ENCODE measurements at regions not wholly inside any gene's neighbourhood (a gene's known extent, or its start where the extent isn't known, plus 50 kb on each side); places are given as distances from the start of the nearest gene placed in this dataset.

- Mint-ChIP-seq H3K36me3 (ENCODE audit: insufficient read depth) (peaks cover 2% of the 10 kb centered on the region), H3K27me3 (peaks cover 28% of the 10 kb centered on the region), H3K9me3 (no peaks in the 10 kb centered on the region), H3K4me3 (no peak overlapping the region), H3K27ac (ENCODE audit: low read depth) (no peak overlapping the region), H3K4me1 (no peaks in the 10 kb centered on the region)
- DNase-seq (ENCODE audit: low spot score in 2 of 2) (no peak), ATAC-seq (replicated peaks; ENCODE audit: extremely low read depth, poor library complexity, severe bottlenecking) (no peak)
Observed at GRCh38 chr6:154561750-154562149, 51.3 kb upstream of the CNKSR3 start.

- no peak overlapping the region for H3K27ac Mint-ChIP-seq (ENCODE audit: low read depth)
- no peaks in the 10 kb centered on the region for H3K9me3 Mint-ChIP-seq
- DNase-seq (ENCODE audit: low spot score in 2 of 2) (no peak), ATAC-seq (replicated peaks; ENCODE audit: extremely low read depth, poor library complexity, severe bottlenecking) (no peak)
- no peaks in the 10 kb centered on the region for H3K4me1 Mint-ChIP-seq
- no peak overlapping the region for H3K4me3 Mint-ChIP-seq
- H3K36me3 Mint-ChIP-seq (ENCODE audit: insufficient read depth), result no peaks in the 10 kb centered on the region
- H3K27me3 Mint-ChIP-seq, result peaks cover 24% of the 10 kb centered on the region
Observed at GRCh38 chr6:154565331-154565730, 54.8 kb upstream of the CNKSR3 start.

DNA sequence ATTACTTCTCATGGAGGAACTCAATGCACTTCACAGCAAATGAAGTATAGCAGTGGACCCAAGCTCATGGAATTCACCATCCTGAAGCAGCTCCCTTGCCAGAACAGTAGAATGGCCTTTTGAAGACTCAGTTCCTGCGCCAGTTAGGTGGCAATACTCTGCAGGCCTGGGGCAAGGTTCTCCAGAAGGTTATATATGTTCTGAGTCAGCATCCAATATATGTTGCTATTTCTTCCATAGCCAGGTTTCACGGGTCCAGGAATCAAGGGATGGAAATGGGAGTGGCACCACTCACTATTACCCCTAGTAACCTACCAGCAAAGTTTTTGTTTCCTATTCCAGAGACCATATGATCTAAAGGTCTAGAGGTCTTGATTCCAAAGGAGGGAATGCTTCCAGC is 56.4 kb upstream of the CNKSR3 start:
- ATAC-seq (replicated peaks; ENCODE audit: extremely low read depth, poor library complexity, severe bottlenecking), result no peak
- Mint-ChIP-seq H3K4me3 (no peak overlapping the region), H3K36me3 (ENCODE audit: insufficient read depth) (no peaks in the 10 kb centered on the region), H3K9me3 (no peaks in the 10 kb centered on the region), H3K4me1 (no peaks in the 10 kb centered on the region), H3K27ac (ENCODE audit: low read depth) (no peak overlapping the region), H3K27me3 (peaks cover 15% of the 10 kb centered on the region)
- DNase-seq (ENCODE audit: low spot score in 2 of 2), result no peak

GRCh38 chr6:154567695-154568220 is 57.3 kb upstream of the CNKSR3 start:
- no peaks in the 10 kb centered on the region for H3K4me1 Mint-ChIP-seq
- ATAC-seq (replicated peaks; ENCODE audit: extremely low read depth, poor library complexity, severe bottlenecking) (no peak), DNase-seq (ENCODE audit: low spot score in 2 of 2) (no peak)
- H3K9me3 Mint-ChIP-seq, result no peaks in the 10 kb centered on the region
- no peaks in the 10 kb centered on the region for H3K36me3 Mint-ChIP-seq (ENCODE audit: insufficient read depth)
- no peak overlapping the region for H3K4me3 Mint-ChIP-seq
- H3K27ac Mint-ChIP-seq (ENCODE audit: low read depth), result no peak overlapping the region
- H3K27me3 Mint-ChIP-seq, result peaks cover 15% of the 10 kb centered on the region

GRCh38 chr6:154569156-154569862 is 58.8 kb upstream of the CNKSR3 start:
- no peak overlapping the region for H3K4me3 Mint-ChIP-seq
- ATAC-seq (replicated peaks; ENCODE audit: extremely low read depth, poor library complexity, severe bottlenecking) (no peak), DNase-seq (ENCODE audit: low spot score in 2 of 2) (no peak)
- H3K9me3 Mint-ChIP-seq, result no peaks in the 10 kb centered on the region
- no peaks in the 10 kb centered on the region for H3K4me1 Mint-ChIP-seq
- peaks cover 14% of the 10 kb centered on the region for H3K27me3 Mint-ChIP-seq
- H3K36me3 Mint-ChIP-seq (ENCODE audit: insufficient read depth), result no peaks in the 10 kb centered on the region
- H3K27ac Mint-ChIP-seq (ENCODE audit: low read depth), result no peak overlapping the region

- ATAC-seq (replicated peaks; ENCODE audit: extremely low read depth, poor library complexity, severe bottlenecking) (no peak), DNase-seq (ENCODE audit: low spot score in 2 of 2) (no peak)
- Mint-ChIP-seq H3K4me1 (no peaks in the 10 kb centered on the region), H3K27me3 (peaks cover 14% of the 10 kb centered on the region), H3K36me3 (ENCODE audit: insufficient read depth) (no peaks in the 10 kb centered on the region), H3K9me3 (no peaks in the 10 kb centered on the region), H3K27ac (ENCODE audit: low read depth) (no peak overlapping the region), H3K4me3 (no peak overlapping the region)
Observed at GRCh38 chr6:154570505-154570904, 60.0 kb upstream of the CNKSR3 start.

DNA sequence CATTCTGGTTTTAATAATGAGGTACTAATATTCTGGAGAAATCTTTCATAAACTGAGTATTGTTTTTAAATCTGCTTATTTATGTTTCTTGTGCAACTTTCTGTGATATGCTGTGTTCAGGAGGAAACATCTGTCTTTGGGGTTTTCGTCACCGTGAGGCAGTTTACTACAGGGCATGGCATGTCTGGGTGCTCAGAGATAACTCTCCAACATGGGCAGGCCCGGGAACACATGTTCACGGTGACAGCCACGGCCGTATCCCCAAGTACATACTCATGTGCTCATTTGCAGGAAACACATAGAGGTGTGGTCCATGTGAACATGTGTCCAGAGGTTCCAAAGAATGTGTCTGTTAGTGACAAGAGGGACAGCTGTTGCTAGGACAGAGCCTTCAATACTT is 62.1 kb upstream of the CNKSR3 start:
- no peak for ATAC-seq (replicated peaks; ENCODE audit: extremely low read depth, poor library complexity, severe bottlenecking)
- Mint-ChIP-seq H3K27ac (ENCODE audit: low read depth) (no peak overlapping the region), H3K4me1 (no peaks in the 10 kb centered on the region), H3K27me3 (peaks cover 23% of the 10 kb centered on the region), H3K36me3 (ENCODE audit: insufficient read depth) (no peaks in the 10 kb centered on the region), H3K4me3 (no peak overlapping the region), H3K9me3 (no peaks in the 10 kb centered on the region)
- DNase-seq (ENCODE audit: low spot score in 2 of 2), result no peak

- Mint-ChIP-seq H3K9me3 (peaks cover 7% of the 10 kb centered on the region), H3K4me1 (no peaks in the 10 kb centered on the region), H3K27me3 (peaks cover 20% of the 10 kb centered on the region), H3K4me3 (no peak overlapping the region), H3K36me3 (ENCODE audit: insufficient read depth) (no peaks in the 10 kb centered on the region), H3K27ac (ENCODE audit: low read depth) (no peak overlapping the region)
- DNase-seq (ENCODE audit: low spot score in 2 of 2) (no peak), ATAC-seq (replicated peaks; ENCODE audit: extremely low read depth, poor library complexity, severe bottlenecking) (no peak)
Observed at GRCh38 chr6:154578004-154578559, 67.6 kb upstream of the CNKSR3 start.

- H3K36me3 Mint-ChIP-seq (ENCODE audit: insufficient read depth), result no peaks in the 10 kb centered on the region
- H3K9me3 Mint-ChIP-seq, result peaks cover 7% of the 10 kb centered on the region
- H3K4me1 Mint-ChIP-seq, result no peaks in the 10 kb centered on the region
- no peak overlapping the region for H3K27ac Mint-ChIP-seq (ENCODE audit: low read depth)
- no peak overlapping the region for H3K4me3 Mint-ChIP-seq
- DNase-seq (ENCODE audit: low spot score in 2 of 2) (no peak), ATAC-seq (replicated peaks; ENCODE audit: extremely low read depth, poor library complexity, severe bottlenecking) (no peak)
- peaks cover 20% of the 10 kb centered on the region for H3K27me3 Mint-ChIP-seq
Observed at GRCh38 chr6:154579046-154579445, 68.6 kb upstream of the CNKSR3 start.

- H3K4me1 Mint-ChIP-seq, result no peaks in the 10 kb centered on the region
- H3K4me3 Mint-ChIP-seq, result no peak overlapping the region
- peaks cover 7% of the 10 kb centered on the region for H3K9me3 Mint-ChIP-seq
- DNase-seq (ENCODE audit: low spot score in 2 of 2) (no peak), ATAC-seq (replicated peaks; ENCODE audit: extremely low read depth, poor library complexity, severe bottlenecking) (no peak)
- no peak overlapping the region for H3K27ac Mint-ChIP-seq (ENCODE audit: low read depth)
- no peaks in the 10 kb centered on the region for H3K36me3 Mint-ChIP-seq (ENCODE audit: insufficient read depth)
- H3K27me3 Mint-ChIP-seq, result peaks cover 20% of the 10 kb centered on the region
Observed at GRCh38 chr6:154579485-154579884, 69.0 kb upstream of the CNKSR3 start.

DNA sequence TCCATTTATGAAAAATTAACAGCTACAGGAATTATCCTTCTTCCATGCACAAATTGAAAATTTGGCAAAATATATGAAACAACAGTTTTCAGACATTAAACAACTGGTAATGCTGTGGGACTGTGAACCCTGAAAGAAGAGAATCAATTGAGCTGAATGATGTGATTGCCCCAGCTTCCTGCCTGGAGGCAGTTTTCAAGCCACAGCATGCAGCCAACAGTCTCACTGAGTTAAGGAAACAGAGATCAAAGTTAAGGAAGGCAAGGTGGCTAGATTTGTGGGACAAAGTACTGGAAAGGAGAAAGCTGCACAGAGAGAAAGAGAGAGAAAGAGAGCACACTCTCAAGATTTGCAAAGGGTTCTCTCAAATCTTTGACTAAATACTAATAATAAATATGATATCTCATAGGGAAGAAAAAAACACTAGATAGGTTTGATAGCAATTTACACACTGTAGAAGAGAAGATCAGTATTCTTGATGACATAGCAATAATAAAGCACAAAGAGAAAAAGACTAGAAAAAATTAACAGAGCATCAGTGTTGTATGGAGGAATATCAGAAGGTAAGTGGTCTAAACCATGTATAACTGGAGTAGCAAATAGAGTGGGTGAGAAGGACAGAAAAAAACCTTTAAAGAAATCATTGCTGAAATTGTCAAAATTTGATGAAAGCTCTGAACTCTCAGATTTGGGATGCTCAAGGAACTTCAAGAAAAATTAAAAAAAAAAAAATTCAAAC is 70.1 kb upstream of the CNKSR3 start:
- Mint-ChIP-seq H3K27me3 (peaks cover 21% of the 10 kb centered on the region), H3K4me1 (no peaks in the 10 kb centered on the region), H3K9me3 (peaks cover 7% of the 10 kb centered on the region), H3K4me3 (no peak overlapping the region), H3K36me3 (ENCODE audit: insufficient read depth) (no peaks in the 10 kb centered on the region), H3K27ac (ENCODE audit: low read depth) (no peak overlapping the region)
- ATAC-seq (replicated peaks; ENCODE audit: extremely low read depth, poor library complexity, severe bottlenecking) (no peak), DNase-seq (ENCODE audit: low spot score in 2 of 2) (no peak)

DNA sequence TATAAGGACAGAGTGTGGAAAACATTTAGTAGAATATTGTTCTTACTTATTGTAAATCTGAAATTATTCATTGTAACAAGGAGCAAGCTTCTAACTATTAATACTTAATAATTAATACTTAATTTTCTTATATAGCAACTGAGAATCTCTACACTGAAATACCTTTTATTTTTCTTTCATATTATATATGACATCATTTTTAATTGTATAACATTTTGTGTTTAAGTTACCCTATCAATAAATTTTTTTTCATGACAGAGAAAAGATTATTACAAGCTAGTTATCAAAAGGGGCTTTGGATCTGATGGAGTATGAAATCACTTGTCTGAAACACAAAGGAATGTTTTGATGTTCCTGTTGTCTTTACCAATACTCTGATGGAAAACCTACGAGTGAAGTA is 72.2 kb upstream of the CNKSR3 start:
- DNase-seq (ENCODE audit: low spot score in 2 of 2), result no peak
- Mint-ChIP-seq H3K36me3 (ENCODE audit: insufficient read depth) (no peaks in the 10 kb centered on the region), H3K27ac (ENCODE audit: low read depth) (no peak overlapping the region), H3K27me3 (peaks cover 29% of the 10 kb centered on the region), H3K4me3 (no peak overlapping the region), H3K9me3 (peaks cover 7% of the 10 kb centered on the region), H3K4me1 (no peaks in the 10 kb centered on the region)
- ATAC-seq (replicated peaks; ENCODE audit: extremely low read depth, poor library complexity, severe bottlenecking), result no peak
